ENCODE measurements at regions not wholly inside any gene's neighbourhood (a gene's known extent, or its start where the extent isn't known, plus 50 kb on each side); places are given as distances from the start of the nearest gene placed in this dataset.
"Not testable (repeated sequence)": the region's sequence is repeated elsewhere in the genome, so short reads cannot be mapped to it uniquely, and the experiment has no call there.

- TF ChIP-seq CTCF (IDR thresholded peaks at IDR 0.05; ENCODE audit: poor library complexity); EZH2 (IDR thresholded peaks at IDR 0.05; ENCODE audit: borderline replicate concordance); EZH2phosphoT487 (IDR thresholded peaks at IDR 0.05; ENCODE audit: low read depth, severe bottlenecking, unreplicated experiment): not testable (repeated sequence)
These were observed 151.0 kb downstream of the RALA start for GRCh38 chr7:39774341-39774851.

All from hepatocyte (in vitro differentiated cells).